ENCODE measurements at regions not wholly inside any gene's neighbourhood (a gene's known extent, or its start where the extent isn't known, plus 50 kb on each side); places are given as distances from the start of the nearest gene placed in this dataset.

DNA sequence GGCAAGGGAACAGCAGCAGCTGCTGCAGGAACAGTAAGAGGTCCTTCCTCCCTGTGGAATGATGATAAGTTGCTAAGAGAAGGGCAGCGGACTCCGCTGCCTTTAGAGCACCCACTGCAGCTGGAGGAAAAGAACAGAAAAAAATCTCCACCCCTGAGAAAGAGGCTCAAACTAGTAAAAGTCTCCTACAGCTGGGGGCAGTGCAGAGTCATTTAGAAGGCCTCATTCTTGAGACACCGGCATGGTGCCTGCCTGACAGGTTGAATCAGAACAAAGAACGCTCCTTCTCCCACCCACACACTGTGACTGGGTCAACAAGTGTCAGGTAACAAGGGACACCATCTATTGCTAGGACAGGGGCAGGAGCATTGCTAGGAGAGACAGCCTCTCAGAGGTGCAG, 188.4 kb downstream of the ABHD5 start:
- H3K36me3 Mint-ChIP-seq (ENCODE audit: low read depth) = no peaks in the 10 kb centered on the region
- H3K4me3 Mint-ChIP-seq = no peak overlapping the region
- no peak overlapping the region for H3K27ac Mint-ChIP-seq
- no peaks in the 10 kb centered on the region for H3K27me3 Mint-ChIP-seq
- intact Hi-C loops (cut with micrococcal nuclease) = no loop called here
- H3K9me3 Mint-ChIP-seq = no peaks in the 10 kb centered on the region
- H3K4me1 Mint-ChIP-seq (ENCODE audit: low read depth) = no peaks in the 10 kb centered on the region

DNA sequence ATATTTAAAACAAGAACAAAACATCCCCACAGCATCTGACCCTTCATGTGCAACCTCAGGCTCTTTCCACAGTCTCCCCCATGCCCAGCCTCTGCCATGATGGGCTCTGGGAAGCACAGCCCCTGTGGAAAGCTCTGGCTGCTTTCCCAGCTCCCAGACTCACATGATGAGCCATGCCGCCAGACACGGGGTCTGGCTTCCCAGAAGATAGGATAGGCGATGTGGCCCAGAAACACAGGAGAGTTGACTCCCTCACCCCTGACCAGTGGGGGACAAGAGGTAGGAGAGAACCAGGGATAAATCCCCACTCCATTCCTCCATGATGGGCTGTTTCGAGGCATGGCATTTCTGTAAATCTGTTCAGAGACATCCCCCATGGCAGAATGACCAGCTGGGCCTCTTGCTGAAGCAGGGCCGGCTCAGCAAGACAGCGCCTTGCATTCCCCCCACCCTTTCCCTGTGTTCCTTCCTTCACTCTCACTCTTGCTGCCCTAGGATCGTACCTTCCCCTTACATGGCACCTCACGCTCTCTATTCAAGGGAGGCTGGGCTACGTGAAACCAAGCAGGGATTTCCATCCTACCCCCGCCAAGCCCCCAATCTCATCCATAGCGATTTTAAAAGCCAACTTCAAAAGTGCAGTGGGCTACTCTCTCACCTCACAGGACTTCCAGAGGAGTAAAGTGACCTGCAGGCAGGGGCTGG, 192.4 kb downstream of the ABHD5 start:
- Mint-ChIP-seq H3K27ac (no peak overlapping the region), H3K4me1 (ENCODE audit: low read depth) (no peaks in the 10 kb centered on the region), H3K9me3 (no peaks in the 10 kb centered on the region), H3K36me3 (ENCODE audit: low read depth) (no peaks in the 10 kb centered on the region), H3K4me3 (no peak overlapping the region), H3K27me3 (peaks cover 4% of the 10 kb centered on the region)
- intact Hi-C loops (cut with micrococcal nuclease) = no loop called here

GRCh38 chr3:43883729-43884396, 193.1 kb downstream of the ABHD5 start:
- no peaks in the 10 kb centered on the region for H3K4me1 Mint-ChIP-seq (ENCODE audit: low read depth)
- H3K36me3 Mint-ChIP-seq (ENCODE audit: low read depth) = no peaks in the 10 kb centered on the region
- peaks cover 4% of the 10 kb centered on the region for H3K27me3 Mint-ChIP-seq
- intact Hi-C loops (cut with micrococcal nuclease) = no loop called here
- H3K27ac Mint-ChIP-seq = no peak overlapping the region
- no peak overlapping the region for H3K4me3 Mint-ChIP-seq
- no peaks in the 10 kb centered on the region for H3K9me3 Mint-ChIP-seq

DNA sequence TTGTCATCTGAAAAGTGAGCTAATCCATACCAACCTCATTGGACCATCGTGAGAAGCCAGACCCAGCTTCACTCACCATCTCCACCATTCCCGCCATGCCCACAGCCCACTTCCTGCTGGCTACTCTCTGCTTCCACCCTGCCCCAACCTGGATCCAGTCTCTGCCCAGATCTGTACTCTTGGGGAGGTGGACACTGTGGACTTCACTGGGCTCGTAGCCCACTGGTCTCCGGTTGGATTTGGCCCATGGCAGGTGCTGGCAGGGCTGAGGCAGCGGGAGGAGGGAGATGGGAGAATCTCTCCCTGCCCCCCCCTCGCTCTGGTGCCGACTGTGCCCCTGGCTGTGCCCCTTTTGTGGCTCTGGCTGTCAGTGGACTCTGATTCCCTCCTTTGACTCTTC, 193.8 kb downstream of the ABHD5 start:
- H3K4me3 Mint-ChIP-seq = no peak overlapping the region
- H3K27me3 Mint-ChIP-seq = peaks cover 4% of the 10 kb centered on the region
- H3K9me3 Mint-ChIP-seq = no peaks in the 10 kb centered on the region
- no peak overlapping the region for H3K27ac Mint-ChIP-seq
- H3K36me3 Mint-ChIP-seq (ENCODE audit: low read depth) = no peaks in the 10 kb centered on the region
- intact Hi-C loops (cut with micrococcal nuclease) = no loop called here
- no peaks in the 10 kb centered on the region for H3K4me1 Mint-ChIP-seq (ENCODE audit: low read depth)

- no peaks in the 10 kb centered on the region for H3K4me1 Mint-ChIP-seq (ENCODE audit: low read depth)
- no peaks in the 10 kb centered on the region for H3K36me3 Mint-ChIP-seq (ENCODE audit: low read depth)
- no peak overlapping the region for H3K4me3 Mint-ChIP-seq
- intact Hi-C loops (cut with micrococcal nuclease) = no loop called here
- H3K27me3 Mint-ChIP-seq = peaks cover 6% of the 10 kb centered on the region
- no peaks in the 10 kb centered on the region for H3K9me3 Mint-ChIP-seq
- H3K27ac Mint-ChIP-seq = no peak overlapping the region
Observed at GRCh38 chr3:43885908-43886618, 195.3 kb downstream of the ABHD5 start.

DNA sequence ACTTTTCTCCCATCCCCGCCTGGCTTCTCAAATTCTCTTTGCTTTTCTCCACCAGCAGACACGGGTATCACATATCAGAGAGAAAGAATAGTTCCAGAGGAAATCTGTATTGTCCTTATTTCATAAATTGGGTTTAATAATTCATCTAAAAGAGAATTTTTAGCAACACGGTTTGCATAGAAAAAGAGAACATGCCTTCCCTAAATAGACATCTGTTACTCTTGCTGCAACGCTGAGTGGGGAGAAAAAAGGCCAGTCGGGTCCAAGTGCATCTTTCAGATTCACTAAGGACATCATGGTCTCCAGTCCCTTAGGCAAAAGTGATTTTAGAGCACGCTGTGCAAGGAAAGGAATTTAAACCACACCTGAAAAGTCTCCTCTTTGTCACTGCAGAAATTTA, 201.3 kb downstream of the ABHD5 start:
- Mint-ChIP-seq H3K4me3 (no peak overlapping the region), H3K9me3 (no peaks in the 10 kb centered on the region), H3K27ac (no peak overlapping the region), H3K27me3 (peaks cover 44% of the 10 kb centered on the region), H3K4me1 (ENCODE audit: low read depth) (peaks cover 14% of the 10 kb centered on the region), H3K36me3 (ENCODE audit: low read depth) (no peaks in the 10 kb centered on the region)
- intact Hi-C loops (cut with micrococcal nuclease) = no loop called here

- Mint-ChIP-seq H3K27me3 (peaks cover 44% of the 10 kb centered on the region), H3K27ac (no peak overlapping the region), H3K36me3 (ENCODE audit: low read depth) (no peaks in the 10 kb centered on the region), H3K4me1 (ENCODE audit: low read depth) (peaks cover 14% of the 10 kb centered on the region), H3K4me3 (no peak overlapping the region), H3K9me3 (no peaks in the 10 kb centered on the region)
- intact Hi-C loops (cut with micrococcal nuclease) = no loop called here
Observed at GRCh38 chr3:43892526-43892925, 201.8 kb downstream of the ABHD5 start.

DNA sequence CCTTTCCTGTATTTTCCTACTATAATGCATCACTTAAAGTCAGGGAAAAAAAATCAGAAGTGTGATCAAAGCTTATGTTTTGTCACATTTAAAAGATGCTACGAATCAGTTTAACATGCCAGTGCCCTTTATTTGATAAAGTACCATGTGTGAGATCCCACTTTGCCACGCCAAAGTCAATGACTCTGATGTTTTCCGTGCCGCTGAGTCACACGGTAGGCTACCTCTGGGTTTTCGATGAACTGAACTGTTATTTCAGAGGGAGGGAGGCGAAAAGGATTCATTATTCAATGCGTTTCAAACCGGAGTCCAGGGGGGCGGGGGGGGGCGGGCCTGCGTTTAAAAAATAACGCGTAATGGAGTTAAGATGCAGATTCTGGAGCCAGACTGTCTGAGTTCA, 203.0 kb downstream of the ABHD5 start:
- Mint-ChIP-seq H3K27ac (no peak overlapping the region), H3K9me3 (no peaks in the 10 kb centered on the region), H3K27me3 (peaks cover 50% of the 10 kb centered on the region), H3K4me1 (ENCODE audit: low read depth) (peaks cover 14% of the 10 kb centered on the region), H3K36me3 (ENCODE audit: low read depth) (no peaks in the 10 kb centered on the region), H3K4me3 (no peak overlapping the region)
- intact Hi-C loops (cut with micrococcal nuclease) = no loop called here

- peaks cover 52% of the 10 kb centered on the region for H3K27me3 Mint-ChIP-seq
- peak overlapping the region; percentile 75 for H3K4me3 Mint-ChIP-seq
- intact Hi-C loops (cut with micrococcal nuclease) = no loop called here
- H3K27ac Mint-ChIP-seq = no peak overlapping the region
- no peaks in the 10 kb centered on the region for H3K9me3 Mint-ChIP-seq
- no peaks in the 10 kb centered on the region for H3K36me3 Mint-ChIP-seq (ENCODE audit: low read depth)
- H3K4me1 Mint-ChIP-seq (ENCODE audit: low read depth) = peaks cover 14% of the 10 kb centered on the region
Observed at GRCh38 chr3:43894176-43895049, 203.7 kb downstream of the ABHD5 start.

DNA sequence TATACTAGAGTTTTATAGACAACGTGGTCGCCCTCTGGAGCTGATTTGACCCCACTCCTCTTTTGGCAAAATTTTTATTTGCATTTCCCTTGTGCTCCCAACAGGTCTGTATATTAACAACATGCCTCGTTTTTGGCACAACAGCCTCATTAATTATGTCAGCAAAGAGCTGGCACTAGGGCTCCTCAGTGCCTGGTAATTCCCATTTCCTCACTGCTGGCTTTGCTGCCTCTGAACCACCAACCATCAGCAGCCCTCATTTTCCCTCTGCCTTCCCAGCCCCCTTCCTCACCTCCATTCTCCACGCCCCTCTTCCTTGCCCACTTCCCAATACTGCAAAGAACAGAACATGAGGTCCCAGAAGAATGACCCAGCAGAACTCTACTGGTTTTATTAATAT, 204.8 kb downstream of the ABHD5 start:
- peaks cover 5% of the 10 kb centered on the region for H3K9me3 Mint-ChIP-seq
- H3K27ac Mint-ChIP-seq = no peak overlapping the region
- peaks cover 52% of the 10 kb centered on the region for H3K27me3 Mint-ChIP-seq
- H3K4me1 Mint-ChIP-seq (ENCODE audit: low read depth) = peaks cover 14% of the 10 kb centered on the region
- intact Hi-C loops (cut with micrococcal nuclease) = no loop called here
- no peak overlapping the region for H3K4me3 Mint-ChIP-seq
- H3K36me3 Mint-ChIP-seq (ENCODE audit: low read depth) = no peaks in the 10 kb centered on the region

GRCh38 chr3:43902415-43902814, 211.7 kb downstream of the ABHD5 start:
- peaks cover 13% of the 10 kb centered on the region for H3K4me1 Mint-ChIP-seq (ENCODE audit: low read depth)
- H3K36me3 Mint-ChIP-seq (ENCODE audit: low read depth) = no peaks in the 10 kb centered on the region
- H3K4me3 Mint-ChIP-seq = no peak overlapping the region
- H3K27ac Mint-ChIP-seq = no peak overlapping the region
- peaks cover 7% of the 10 kb centered on the region for H3K9me3 Mint-ChIP-seq
- intact Hi-C loops (cut with micrococcal nuclease) = no loop called here
- peaks cover 15% of the 10 kb centered on the region for H3K27me3 Mint-ChIP-seq

DNA sequence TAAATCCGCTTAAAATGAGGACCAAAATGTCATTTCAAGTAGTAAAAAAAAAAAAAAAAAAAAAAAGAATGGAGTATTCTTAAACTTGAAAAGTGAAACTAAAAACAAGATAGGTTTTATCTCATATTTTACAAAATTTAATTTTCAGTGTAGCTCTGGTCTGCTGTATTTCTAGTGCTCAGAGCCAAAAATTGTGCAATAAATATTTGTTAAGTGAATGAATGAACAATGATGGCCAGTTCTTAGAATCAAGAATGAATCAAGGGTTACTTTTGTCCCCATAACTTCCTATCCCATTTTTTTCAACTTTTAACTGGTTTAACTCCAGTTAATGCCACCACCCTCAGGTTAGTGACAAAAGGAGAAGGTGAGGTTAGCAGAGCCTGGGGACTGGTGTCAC, 214.4 kb downstream of the ABHD5 start:
- no peaks in the 10 kb centered on the region for H3K36me3 Mint-ChIP-seq (ENCODE audit: low read depth)
- peaks cover 6% of the 10 kb centered on the region for H3K9me3 Mint-ChIP-seq
- H3K4me1 Mint-ChIP-seq (ENCODE audit: low read depth) = peaks cover 27% of the 10 kb centered on the region
- no peak overlapping the region for H3K4me3 Mint-ChIP-seq
- intact Hi-C loops (cut with micrococcal nuclease) = no loop called here
- no peak overlapping the region for H3K27ac Mint-ChIP-seq
- H3K27me3 Mint-ChIP-seq = peaks cover 6% of the 10 kb centered on the region

DNA sequence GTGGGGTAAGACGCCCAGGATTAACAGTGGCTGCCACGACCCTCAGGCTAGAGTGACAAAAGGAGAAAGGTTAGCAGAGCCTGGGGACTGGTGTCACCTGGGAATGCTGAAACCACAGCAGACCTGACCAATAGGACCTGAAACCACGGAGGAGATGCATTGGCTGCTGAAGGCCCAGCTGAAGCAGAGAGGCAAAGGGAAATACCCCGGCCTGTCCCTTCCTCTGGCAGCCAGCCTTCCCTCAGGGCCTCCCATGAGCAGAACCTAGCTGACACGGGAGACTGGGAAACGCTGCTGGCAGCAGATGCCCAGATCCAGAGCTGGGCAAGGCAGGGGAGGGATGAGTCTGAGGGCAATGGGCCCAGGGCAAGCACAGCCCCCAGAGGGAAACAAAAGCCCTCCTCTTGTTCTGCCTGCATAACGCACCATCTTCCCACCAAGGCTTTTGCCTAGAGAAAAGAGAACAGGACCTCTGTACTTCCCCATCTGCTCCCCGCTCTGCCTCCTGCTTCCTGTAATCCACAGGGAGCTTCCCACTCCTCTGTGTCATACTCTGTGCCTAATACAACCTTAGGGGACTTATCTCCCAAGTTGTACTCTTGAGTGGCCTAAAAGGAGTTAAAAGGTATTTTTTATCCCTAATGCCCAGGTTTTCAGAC, 216.2 kb downstream of the ABHD5 start:
- Mint-ChIP-seq H3K27ac (peak overlapping the region; percentile 58), H3K4me3 (no peak overlapping the region), H3K36me3 (ENCODE audit: low read depth) (no peaks in the 10 kb centered on the region), H3K27me3 (peaks cover 4% of the 10 kb centered on the region), H3K4me1 (ENCODE audit: low read depth) (peaks cover 35% of the 10 kb centered on the region), H3K9me3 (no peaks in the 10 kb centered on the region)
- intact Hi-C loops (cut with micrococcal nuclease) = no loop called here

Data from dendritic cell treated with granulocyte-macrophage colony-stimulating factor and Interleukin-4, amounts not matched to agents 40 ng/mL and 50 ng/mL, for 4 days (primary cell).